A673 (cell line): ENCODE measurements at regions not wholly inside any gene's neighbourhood (a gene's known extent, or its start where the extent isn't known, plus 50 kb on each side); places are given as distances from the start of the nearest gene placed in this dataset.
"Not testable (repeated sequence)": the region's sequence is repeated elsewhere in the genome, so short reads cannot be mapped to it uniquely, and the experiment has no call there.

Source experiments
- BruUV-seq: library from RNA; stranded (reverse); fragments of 400-500 nt; replicated peaks from 2 replicates; lab custom pipeline; 2021; lab: Mats Ljungman, UMichigan
- CTCF ChIA-PET: fragments of 300-600 bp; sonication (Branson Sonifier 250); formaldehyde crosslinking; loops from one replicate; lab custom pipeline; 2022; ENCODE audit warnings: antibody characterized with exemption; lab: Charles Lee
- POLR2A ChIA-PET: fragments of 300-600 bp; sonication (Branson Sonifier 250); formaldehyde crosslinking; loops from one replicate; lab custom pipeline; 2022; ENCODE audit warnings: antibody characterized with exemption; ENCODE audit not compliant: low non-redundant PET; lab: Charles Lee
- DNase-seq: peaks from one replicate; pipeline ENCODE4 v3.0.0-alpha.2; 2015; ENCODE audit warnings: low spot score
- H3K27ac ChIP-seq: fragments of 200-600 bp; sonication (generic); 2 replicates; pipeline ENCODE4 v1.5.1; 2016; ENCODE audit warnings: mixed run types, low read depth, mild to moderate bottlenecking, mixed read lengths, antibody characterized with exemption, low read length; ENCODE audit not compliant: poor library complexity, severe bottlenecking
- H3K27me3 ChIP-seq: fragments of 200-600 bp; sonication (generic); replicated peaks from 2 replicates; pipeline ENCODE4 v1.6.1; 2017; ENCODE audit warnings: mixed run types, low read depth, mild to moderate bottlenecking, mixed read lengths, antibody characterized with exemption, low read length; ENCODE audit not compliant: insufficient read depth, poor library complexity
- H3K36me3 ChIP-seq: fragments of 200-600 bp; sonication (generic); 2 replicates; pipeline ENCODE4 v1.6.1; 2016; ENCODE audit warnings: mixed run types, mild to moderate bottlenecking, mixed read lengths, antibody characterized with exemption, low read length; ENCODE audit not compliant: insufficient read depth, poor library complexity, severe bottlenecking
- H3K4me1 ChIP-seq: fragments of 200-600 bp; sonication (generic); 2 replicates; pipeline ENCODE4 v1.6.1; 2017; ENCODE audit warnings: mixed run types, mild to moderate bottlenecking, mixed read lengths, antibody characterized with exemption, low read length; ENCODE audit not compliant: insufficient read depth, poor library complexity, severe bottlenecking
- H3K4me3 ChIP-seq: fragments of 200-600 bp; sonication (generic); 2 replicates; pipeline ENCODE4 v1.5.1; 2016; ENCODE audit warnings: low read depth, mixed run types, mild to moderate bottlenecking, mixed read lengths, low read length; ENCODE audit not compliant: poor library complexity, severe bottlenecking
- H3K9me3 ChIP-seq: fragments of 200-600 bp; sonication (generic); 2 replicates; pipeline ENCODE4 v1.6.1; 2016; ENCODE audit warnings: mixed run types, low read depth, mild to moderate bottlenecking, mixed read lengths, antibody characterized with exemption, low read length; ENCODE audit not compliant: poor library complexity, severe bottlenecking
- EZH2 ChIP-seq: fragments of 200-600 bp; sonication (generic); IDR thresholded peaks from 2 replicates; pipeline ENCODE4 v1.6.1; 2017; ENCODE audit warnings: borderline replicate concordance, low read depth, mild to moderate bottlenecking, mixed read lengths, antibody characterized with exemption, low read length; ENCODE audit not compliant: poor library complexity, severe bottlenecking
- intact Hi-C: fragments of 100-400 bp; cut with micrococcal nuclease; formaldehyde crosslinking; loops from one replicate; pipeline ENCODE4 v1.10.0; 2022; ENCODE audit not compliant: unreplicated experiment
- TF ChIP-seq, protein P1 (sequence below): fragments of 300-800, 200-600 bp; sonication (generic); conservative IDR thresholded peaks from 2 replicates; pipeline ENCODE4 v1.5.1; 2017; ENCODE audit warnings: low read depth, mild to moderate bottlenecking, antibody characterized with exemption, low read length, moderate library complexity, mixed read lengths

GRCh38 chrX:77276742-77277141, 170.4 kb upstream of the FGF16 start:
- Histone ChIP-seq H3K4me1 (no peaks in the 10 kb centered on the region), H3K9me3 (peaks cover 8% of the 10 kb centered on the region), H3K36me3 (no peaks in the 10 kb centered on the region), H3K27ac (no peak overlapping the region), H3K27me3 (no peaks in the 10 kb centered on the region), H3K4me3 (no peak overlapping the region)
- ChIA-PET CTCF (no interaction called here), POLR2A (no interaction called here)
- no peak for TF ChIP-seq EZH2
- no TSS peak for BruUV-seq
- intact Hi-C loops: no loop called here
- no peak for DNase-seq

GRCh38 chrX:77277911-77278310, 169.3 kb upstream of the FGF16 start:
- Histone ChIP-seq H3K27ac (no peak overlapping the region), H3K4me3 (no peak overlapping the region), H3K36me3 (no peaks in the 10 kb centered on the region), H3K9me3 (peaks cover 8% of the 10 kb centered on the region), H3K27me3 (no peaks in the 10 kb centered on the region), H3K4me1 (no peaks in the 10 kb centered on the region)
- intact Hi-C loops: no loop called here
- CTCF ChIA-PET: no interaction called here
- DNase-seq: no peak
- POLR2A ChIA-PET: no interaction called here
- no TSS peak for BruUV-seq
- TF ChIP-seq, protein P1, sequence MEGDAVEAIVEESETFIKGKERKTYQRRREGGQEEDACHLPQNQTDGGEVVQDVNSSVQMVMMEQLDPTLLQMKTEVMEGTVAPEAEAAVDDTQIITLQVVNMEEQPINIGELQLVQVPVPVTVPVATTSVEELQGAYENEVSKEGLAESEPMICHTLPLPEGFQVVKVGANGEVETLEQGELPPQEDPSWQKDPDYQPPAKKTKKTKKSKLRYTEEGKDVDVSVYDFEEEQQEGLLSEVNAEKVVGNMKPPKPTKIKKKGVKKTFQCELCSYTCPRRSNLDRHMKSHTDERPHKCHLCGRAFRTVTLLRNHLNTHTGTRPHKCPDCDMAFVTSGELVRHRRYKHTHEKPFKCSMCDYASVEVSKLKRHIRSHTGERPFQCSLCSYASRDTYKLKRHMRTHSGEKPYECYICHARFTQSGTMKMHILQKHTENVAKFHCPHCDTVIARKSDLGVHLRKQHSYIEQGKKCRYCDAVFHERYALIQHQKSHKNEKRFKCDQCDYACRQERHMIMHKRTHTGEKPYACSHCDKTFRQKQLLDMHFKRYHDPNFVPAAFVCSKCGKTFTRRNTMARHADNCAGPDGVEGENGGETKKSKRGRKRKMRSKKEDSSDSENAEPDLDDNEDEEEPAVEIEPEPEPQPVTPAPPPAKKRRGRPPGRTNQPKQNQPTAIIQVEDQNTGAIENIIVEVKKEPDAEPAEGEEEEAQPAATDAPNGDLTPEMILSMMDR: no peak
- TF ChIP-seq EZH2: no peak

GRCh38 chrX:77279373-77279772, 167.8 kb upstream of the FGF16 start:
- DNase-seq, H3K4me1 ChIP-seq, H3K4me3 ChIP-seq, H3K36me3 ChIP-seq, intact Hi-C loops, H3K9me3 ChIP-seq, POLR2A ChIA-PET, CTCF ChIA-PET, BruUV-seq, H3K27me3 ChIP-seq, H3K27ac ChIP-seq: not testable (repeated sequence)

- ChIA-PET POLR2A (no interaction called here), CTCF (no interaction called here)
- Histone ChIP-seq H3K4me1 (no peaks in the 10 kb centered on the region), H3K27me3 (no peaks in the 10 kb centered on the region), H3K4me3 (no peak overlapping the region), H3K27ac (no peak overlapping the region), H3K36me3 (no peaks in the 10 kb centered on the region), H3K9me3 (no peaks in the 10 kb centered on the region)
- TF ChIP-seq EZH2: no peak
- TF ChIP-seq, protein P1: no peak
- intact Hi-C loops: no loop called here
- DNase-seq: no peak
- BruUV-seq: no TSS peak
Observed at GRCh38 chrX:77293331-77293995, 153.7 kb upstream of the FGF16 start.
